GM10266 (cell line): ENCODE measurements at regions not wholly inside any gene's neighbourhood (a gene's known extent, or its start where the extent isn't known, plus 50 kb on each side); places are given as distances from the start of the nearest gene placed in this dataset.
"Not testable (repeated sequence)": the region's sequence is repeated elsewhere in the genome, so short reads cannot be mapped to it uniquely, and the experiment has no call there.

ENCODE experiments used
- DNase-seq: peaks from one replicate; pipeline ENCODE4 v3.0.0; 2012; ENCODE audit errors: extremely low spot score
- CTCF ChIP-seq: IDR thresholded peaks from 2 replicates; pipeline ENCODE4 v1.5.1; 2012; ENCODE audit warnings: mild to moderate bottlenecking, low read depth; ENCODE audit not compliant: control insufficient read depth, insufficient read depth; ENCODE audit errors: missing control alignments

- DNase-seq: no peak
- TF ChIP-seq CTCF: no peak
Observed at GRCh38 chr9:100725371-100725770, 147.5 kb downstream of the CAVIN4 start.

GRCh38 chr9:100729336-100729895 lies 151.5 kb downstream of the CAVIN4 start:
- no peak for DNase-seq
- TF ChIP-seq CTCF: no peak

- TF ChIP-seq CTCF: no peak
- no peak for DNase-seq
Observed at GRCh38 chr9:100730086-100730485, 152.2 kb downstream of the CAVIN4 start.

- no peak for TF ChIP-seq CTCF
Observed at GRCh38 chr9:100731038-100731556, 153.2 kb downstream of the CAVIN4 start.

GRCh38 chr9:100731557-100731956 lies 153.7 kb downstream of the CAVIN4 start:
- no peak for DNase-seq
- no peak for TF ChIP-seq CTCF

More at GRCh38 chr9:100731038-100731556, 153.2 kb downstream of the CAVIN4 start:
- no peak for DNase-seq

- no peak for DNase-seq
- no peak for TF ChIP-seq CTCF
Observed at GRCh38 chr9:100739208-100739607, 161.3 kb downstream of the CAVIN4 start.

GRCh38 chr9:100739666-100740065 lies 161.8 kb downstream of the CAVIN4 start:
- no peak for TF ChIP-seq CTCF
- DNase-seq: no peak

GRCh38 chr9:100748930-100749329 lies 171.1 kb downstream of the CAVIN4 start:
- DNase-seq: not testable (repeated sequence)
